Motor neuron (in vitro differentiated cells): ENCODE measurements at regions not wholly inside any gene's neighbourhood (a gene's known extent, or its start where the extent isn't known, plus 50 kb on each side); places are given as distances from the start of the nearest gene placed in this dataset.
A peak's percentile ranks its signal among the peaks of the same experiment; 100 is the strongest.

Source experiments
- ATAC-seq, 8 experiments: fragments of 200-7000 bp; cut with Tn5 transposase; replicated peaks in 6 of 8; 2 replicates each; pipeline ENCODE4 v1.8.0; 2021; ENCODE audit warnings: mild to moderate bottlenecking in 8 of 8, moderate library complexity in 8 of 8
- H3K27ac ChIP-seq, 2 donors: fragments of 250-450 bp; sonication (Bioruptor Pico); 2 replicates each; pipeline ENCODE4 v1.9.0; 2021; ENCODE audit warnings: antibody characterized with exemption in 2 of 2, mild to moderate bottlenecking in 2 of 2, moderate library complexity in 1 of 2
- H3K4me1 ChIP-seq, 2 donors: fragments of 250-450 bp; sonication (Bioruptor Pico); replicated peaks in 1 of 2; 2 replicates each; pipeline ENCODE4 v1.6.1; 2021; ENCODE audit warnings: antibody characterized with exemption in 2 of 2, mild to moderate bottlenecking in 2 of 2, moderate library complexity in 1 of 2
- H3K4me3 ChIP-seq, 5 donors: fragments of 250-450 bp; sonication (Bioruptor Pico); 2 replicates each; pipeline ENCODE4 v1.9.0; 2021; ENCODE audit warnings: antibody characterized with exemption in 5 of 5, mild to moderate bottlenecking in 5 of 5, moderate library complexity in 4 of 5
- WGBS, 10 experiments: fragments of 450-650 bp; shearing (Covaris generic); methylation state at CpG; one replicate each; pipeline ENCODE4 v1.0.0; 2022; 5-methylcytosine and 5-hydroxymethylcytosine counted together
- in situ Hi-C, 9 experiments: fragments of 400-800 bp; cut with MboI; loops; one replicate each; pipeline ENCODE4 v1.15.0; 2021; ENCODE audit warnings: low sequenced_read_pairs in 9 of 9, low pct_unique_long_range_greater_than_20kb in 2 of 9; ENCODE audit not compliant: unreplicated experiment in 9 of 9

GRCh38 chr7:51732116-51732515, 415.5 kb upstream of the COBL start:
- WGBS, 10 experiments, result 0 to 51% (median 14%) methylated on average over 1 to 5 of the region's 5 CpGs; no CpG with 5 or more reads in 1 of the 10 experiments
- H3K4me1 ChIP-seq, result peaks cover 29 to 36% of the 10 kb centered on the region in 2 donors
- peak in 4 of 8 experiments; percentile 23 to 92 (median 60) for ATAC-seq
- H3K4me3 ChIP-seq, result no peak overlapping the region
- in situ Hi-C loops, result no loop called here
- H3K27ac ChIP-seq, result no peak overlapping the region

GRCh38 chr7:51731075-51731474, 414.5 kb upstream of the COBL start:
- in situ Hi-C loops, result no loop called here
- H3K4me1 ChIP-seq, result peaks cover 29 to 36% of the 10 kb centered on the region in 2 donors
- H3K4me3 ChIP-seq, result no peak overlapping the region
- H3K27ac ChIP-seq, result no peak overlapping the region
- peak in 5 of 8 experiments; percentile 79 to 94 (median 92) for ATAC-seq
- 0 to 25% (median 11%) methylated on average over 1 to 4 of the region's 4 CpGs; no CpG with 5 or more reads in 1 of the 10 experiments for WGBS, 10 experiments

- WGBS, 10 experiments, result 0 to 100% (median 48%) methylated on average over 1 to 2 of the region's 2 CpGs; no CpG with 5 or more reads in 4 of the 10 experiments
- Histone ChIP-seq H3K4me3 (no peak overlapping the region), H3K4me1 (peaks cover 20 to 23% of the 10 kb centered on the region in 2 donors), H3K27ac (no peak overlapping the region)
- in situ Hi-C loops, result no loop called here
- no peak for ATAC-seq
These were observed 410.8 kb upstream of the COBL start for GRCh38 chr7:51727441-51727840.

- Histone ChIP-seq H3K4me3 (no peak overlapping the region), H3K27ac (no peak overlapping the region), H3K4me1 (no peaks in the 10 kb centered on the region)
- 0 to 100% (median 59%) methylated on average over 1 of the region's 1 CpG; no CpG with 5 or more reads in 2 of the 10 experiments for WGBS, 10 experiments
- no peak for ATAC-seq
- in situ Hi-C loops, result no loop called here
These were observed 390.2 kb upstream of the COBL start for GRCh38 chr7:51706851-51707250.

GRCh38 chr7:51705701-51706100, 389.1 kb upstream of the COBL start:
- 0 to 87% (median 58%) methylated on average over 1 to 3 of the region's 3 CpGs; no CpG with 5 or more reads in 2 of the 10 experiments for WGBS, 10 experiments
- in situ Hi-C loops, result no loop called here
- no peak overlapping the region for H3K4me3 ChIP-seq
- ATAC-seq, result no peak
- no peak overlapping the region for H3K27ac ChIP-seq
- no peaks in the 10 kb centered on the region for H3K4me1 ChIP-seq

GRCh38 chr7:51702673-51703072, 386.1 kb upstream of the COBL start:
- in situ Hi-C loops, result no loop called here
- 0 to 100% (median 67%) methylated on average over 1 to 3 of the region's 3 CpGs; no CpG with 5 or more reads in 1 of the 10 experiments for WGBS, 10 experiments

GRCh38 chr7:51701935-51702334, 385.3 kb upstream of the COBL start:
- Histone ChIP-seq H3K4me3 (no peak overlapping the region), H3K27ac (no peak overlapping the region), H3K4me1 (peaks cover 0 to 3% of the 10 kb centered on the region in 2 donors)
- no peak for ATAC-seq
- in situ Hi-C loops, result no loop called here
- WGBS, 10 experiments, result 0 to 97% (median 60%) methylated on average over 1 to 2 of the region's 2 CpGs; no CpG with 5 or more reads in 1 of the 10 experiments

More at GRCh38 chr7:51702673-51703072, 386.1 kb upstream of the COBL start:
- Histone ChIP-seq H3K4me3 (no peak overlapping the region), H3K27ac (no peak overlapping the region), H3K4me1 (no peaks in the 10 kb centered on the region)
- ATAC-seq, result no peak

- 3 to 100% (median 58%) methylated on average over 2 to 3 of the region's 3 CpGs; no CpG with 5 or more reads in 1 of the 10 experiments for WGBS, 10 experiments
- in situ Hi-C loops, result no loop called here
- Histone ChIP-seq H3K4me1 (peaks cover 5 to 10% of the 10 kb centered on the region in 2 donors), H3K4me3 (no peak overlapping the region), H3K27ac (no peak overlapping the region)
- no peak for ATAC-seq
These were observed 384.1 kb upstream of the COBL start for GRCh38 chr7:51700593-51701215.

- in situ Hi-C loops, result no loop called here
- 0 to 100% (median 78%) methylated on average over 1 to 5 of the region's 5 CpGs; no CpG with 5 or more reads in 2 of the 10 experiments for WGBS, 10 experiments
These were observed 376.6 kb upstream of the COBL start for GRCh38 chr7:51693258-51693657.

GRCh38 chr7:51689547-51689946, 372.9 kb upstream of the COBL start:
- Histone ChIP-seq H3K4me3 (no peak overlapping the region), H3K4me1 (peaks cover 0 to 2% of the 10 kb centered on the region in 2 donors), H3K27ac (no peak overlapping the region)
- ATAC-seq, result no peak
- WGBS, 10 experiments, result 19 to 100% (median 85%) methylated on average over 2 to 3 of the region's 3 CpGs
- in situ Hi-C loops, result no loop called here

More at GRCh38 chr7:51693258-51693657, 376.6 kb upstream of the COBL start:
- Histone ChIP-seq H3K4me1 (peaks cover 5 to 12% of the 10 kb centered on the region in 2 donors), H3K27ac (no peak overlapping the region), H3K4me3 (no peak overlapping the region)
- ATAC-seq, result no peak

GRCh38 chr7:51685794-51686193, 369.2 kb upstream of the COBL start:
- no peak overlapping the region for H3K4me3 ChIP-seq
- in situ Hi-C loops, result no loop called here
- no peak overlapping the region for H3K27ac ChIP-seq
- H3K4me1 ChIP-seq, result no peaks in the 10 kb centered on the region
- 10 to 100% (median 90%) methylated on average over 1 to 4 of the region's 4 CpGs for WGBS, 10 experiments
- no peak for ATAC-seq

- WGBS, 10 experiments, result 8 to 90% (median 70%) methylated on average over 2 to 13 of the region's 13 CpGs
- Histone ChIP-seq H3K4me3 (no peak overlapping the region), H3K4me1 (no peaks in the 10 kb centered on the region), H3K27ac (no peak overlapping the region)
- no peak for ATAC-seq
- in situ Hi-C loops, result no loop called here
These were observed 364.2 kb upstream of the COBL start for GRCh38 chr7:51680594-51681399.

- no peak for ATAC-seq
- Histone ChIP-seq H3K27ac (no peak overlapping the region), H3K4me3 (no peak overlapping the region), H3K4me1 (no peaks in the 10 kb centered on the region)
- 0 to 100% (median 70%) methylated on average over 2 to 7 of the region's 9 CpGs for WGBS, 10 experiments
- in situ Hi-C loops, result no loop called here
These were observed 362.7 kb upstream of the COBL start for GRCh38 chr7:51679358-51679757.
